Central memory CD4-positive, alpha-beta T cell (primary cell): ENCODE measurements at regions not wholly inside any gene's neighbourhood (a gene's known extent, or its start where the extent isn't known, plus 50 kb on each side); places are given as distances from the start of the nearest gene placed in this dataset.

ENCODE experiments used
- DNase-seq: peaks from one replicate; pipeline ENCODE4 v3.0.0; 2022

- DNase-seq = no peak
These were observed 119.0 kb downstream of the SUCNR1 start for GRCh38 chr3:151992326-151993041.

- no peak for DNase-seq
These were observed 121.6 kb downstream of the SUCNR1 start for GRCh38 chr3:151995091-151995490.

GRCh38 chr3:151998744-151999143, 125.3 kb downstream of the SUCNR1 start:
- DNase-seq = no peak

GRCh38 chr3:151999936-152000335, 126.5 kb downstream of the SUCNR1 start:
- DNase-seq = no peak

GRCh38 chr3:152011812-152012735, 138.6 kb downstream of the SUCNR1 start:
- no peak for DNase-seq

- DNase-seq = no peak
These were observed 146.1 kb downstream of the SUCNR1 start for GRCh38 chr3:152019508-152019907.

GRCh38 chr3:152021951-152022461, 148.6 kb downstream of the SUCNR1 start:
- DNase-seq = no peak

- DNase-seq = no peak
These were observed 152.7 kb downstream of the SUCNR1 start for GRCh38 chr3:152026033-152026556.

GRCh38 chr3:152030320-152030719, 156.9 kb downstream of the SUCNR1 start:
- no peak for DNase-seq

- no peak for DNase-seq
These were observed 157.9 kb downstream of the SUCNR1 start for GRCh38 chr3:152031321-152031720.

- DNase-seq = no peak
These were observed 163.9 kb downstream of the SUCNR1 start for GRCh38 chr3:152037297-152037696.

- DNase-seq = no peak
These were observed 164.5 kb downstream of the SUCNR1 start for GRCh38 chr3:152037953-152038352.

GRCh38 chr3:152038490-152038889, 165.0 kb downstream of the SUCNR1 start:
- no peak for DNase-seq

- no peak for DNase-seq
These were observed 166.4 kb downstream of the SUCNR1 start for GRCh38 chr3:152039887-152040286.

GRCh38 chr3:152040319-152040718, 166.9 kb downstream of the SUCNR1 start:
- no peak for DNase-seq

- DNase-seq = no peak
These were observed 170.2 kb downstream of the SUCNR1 start for GRCh38 chr3:152043620-152044019.

GRCh38 chr3:152046280-152046679, 172.8 kb downstream of the SUCNR1 start:
- no peak for DNase-seq

GRCh38 chr3:152047465-152047864, 174.0 kb downstream of the SUCNR1 start:
- no peak for DNase-seq

GRCh38 chr3:152048831-152049230, 175.4 kb downstream of the SUCNR1 start:
- no peak for DNase-seq

- no peak for DNase-seq
These were observed 177.5 kb downstream of the SUCNR1 start for GRCh38 chr3:152050903-152051302.

GRCh38 chr3:152051501-152052404, 178.3 kb downstream of the SUCNR1 start:
- DNase-seq = no peak

GRCh38 chr3:152053866-152054265, 180.4 kb downstream of the SUCNR1 start:
- DNase-seq = no peak
